AG08396 (cell line): ENCODE measurements at regions not wholly inside any gene's neighbourhood (a gene's known extent, or its start where the extent isn't known, plus 50 kb on each side); places are given as distances from the start of the nearest gene placed in this dataset.
A peak's percentile ranks its signal among the peaks of the same experiment; 100 is the strongest.
"Not testable (repeated sequence)": the region's sequence is repeated elsewhere in the genome, so short reads cannot be mapped to it uniquely, and the experiment has no call there.

Source experiments
- DNase-seq: peaks from one replicate; pipeline ENCODE4 v3.0.0; 2012; ENCODE audit warnings: low spot score, mixed read lengths

DNA sequence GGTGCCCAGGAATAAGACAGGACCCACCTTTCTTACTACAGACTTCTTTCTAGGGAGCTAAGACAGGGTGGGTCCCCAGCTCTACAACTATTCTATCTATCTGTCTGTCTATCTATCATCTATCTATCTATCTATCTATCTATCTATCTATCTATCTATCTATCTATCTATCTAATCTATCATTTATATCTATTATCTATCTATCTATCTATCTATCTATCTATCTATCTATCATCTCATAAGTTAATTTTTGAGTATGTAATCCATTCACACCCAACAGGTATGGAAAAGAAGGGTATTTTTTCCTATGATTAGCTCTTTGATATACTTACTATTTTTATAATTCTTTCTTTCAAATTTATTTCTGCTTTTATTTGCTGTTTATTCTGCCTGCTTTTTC, 55.9 kb downstream of the BAMBI start:
- DNase-seq: no peak

DNA sequence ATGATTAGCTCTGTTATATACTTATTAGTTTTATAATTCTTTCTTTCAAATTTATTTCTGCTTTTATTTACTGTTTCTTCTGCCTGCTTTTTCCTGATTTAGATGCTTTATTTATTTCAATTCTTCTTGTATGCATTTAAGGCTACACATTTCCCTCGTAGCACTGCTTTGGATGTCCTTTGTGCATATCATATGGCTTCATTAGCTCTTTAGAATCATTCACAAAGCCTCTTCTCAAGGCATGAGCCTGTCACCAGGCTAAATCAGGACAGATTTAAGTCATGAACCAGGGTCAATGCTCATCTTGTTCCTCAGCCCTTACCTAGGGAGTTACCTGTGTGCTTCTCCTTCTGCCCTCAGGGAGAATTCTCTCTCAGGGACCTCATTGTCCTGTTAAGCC, 56.3 kb downstream of the BAMBI start:
- no peak for DNase-seq

DNA sequence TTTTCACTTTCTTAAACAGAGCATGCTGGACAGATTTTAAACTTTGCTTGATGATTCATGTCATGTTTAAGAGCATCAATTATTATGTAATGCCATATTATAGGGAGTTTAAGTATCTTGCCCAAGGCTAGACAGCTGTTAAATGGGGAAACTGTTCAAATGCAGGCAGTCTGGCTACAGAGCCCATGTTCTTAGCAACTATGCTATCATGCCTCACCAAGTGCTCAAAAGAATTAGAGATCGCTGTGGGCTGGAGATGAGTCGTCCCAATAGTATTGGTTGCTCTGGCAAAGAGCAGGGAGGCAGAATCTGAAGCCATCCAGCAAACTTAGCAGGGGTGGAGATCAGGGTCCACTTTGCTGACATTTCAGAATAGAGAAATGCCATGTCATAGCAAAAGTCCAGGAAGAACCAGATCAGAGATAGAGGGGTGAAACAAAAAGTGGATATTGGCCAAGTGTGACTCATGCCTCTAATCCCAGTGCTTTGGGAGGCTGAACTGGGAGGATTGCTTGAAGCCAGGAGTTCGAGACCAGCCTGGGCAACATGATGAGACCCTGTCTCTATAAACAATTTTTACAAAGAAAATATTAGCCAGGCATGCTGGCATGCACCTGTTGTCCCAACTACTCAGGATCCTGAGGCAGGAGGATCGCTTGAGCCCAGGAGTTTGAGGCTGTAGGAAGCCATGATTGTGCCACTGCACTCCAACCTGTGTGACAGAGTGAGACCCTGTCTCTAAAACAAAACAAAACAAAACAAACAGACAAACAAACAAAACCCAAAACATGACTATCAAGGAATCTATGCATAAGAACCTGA, 57.8 kb downstream of the BAMBI start:
- peak; percentile 82 for DNase-seq

DNA sequence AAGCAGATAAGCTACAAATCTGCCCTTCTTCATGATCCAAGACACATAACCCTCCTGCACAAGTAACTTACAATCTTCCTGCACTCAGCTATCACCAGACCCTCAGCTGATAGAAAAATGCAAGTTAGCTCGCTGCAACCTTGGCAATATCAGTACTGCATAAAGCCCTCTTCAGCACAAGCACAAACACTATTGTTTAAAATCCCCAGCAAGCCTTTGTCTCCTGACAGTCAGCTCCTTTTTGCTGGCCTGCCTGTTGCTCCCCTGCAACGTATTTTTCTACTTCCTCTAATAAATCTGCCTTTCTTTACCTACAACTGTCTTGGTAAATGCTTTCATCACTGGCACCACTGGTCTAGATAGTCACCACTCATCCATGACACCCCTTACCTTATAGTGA, 59.8 kb downstream of the BAMBI start:
- no peak for DNase-seq

DNA sequence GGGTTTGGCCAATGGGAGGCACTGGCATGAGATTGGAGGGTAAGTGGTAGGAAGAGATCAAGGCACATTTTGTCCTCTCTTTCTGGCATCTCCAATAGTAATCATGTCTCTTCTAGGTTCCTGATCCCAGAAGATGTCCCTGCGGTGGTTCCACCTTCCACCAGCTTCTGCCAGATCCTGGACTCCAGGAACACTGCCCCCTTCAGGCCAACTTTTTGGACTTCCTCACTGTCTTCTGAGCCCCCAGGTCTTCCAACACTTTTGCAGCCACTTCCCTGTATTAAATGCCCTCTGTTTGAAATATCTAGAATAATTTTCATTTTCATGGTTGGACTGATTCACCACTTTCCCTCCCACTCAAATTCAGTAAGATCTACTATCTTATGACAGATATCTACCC, 60.9 kb downstream of the BAMBI start:
- DNase-seq: no peak

DNA sequence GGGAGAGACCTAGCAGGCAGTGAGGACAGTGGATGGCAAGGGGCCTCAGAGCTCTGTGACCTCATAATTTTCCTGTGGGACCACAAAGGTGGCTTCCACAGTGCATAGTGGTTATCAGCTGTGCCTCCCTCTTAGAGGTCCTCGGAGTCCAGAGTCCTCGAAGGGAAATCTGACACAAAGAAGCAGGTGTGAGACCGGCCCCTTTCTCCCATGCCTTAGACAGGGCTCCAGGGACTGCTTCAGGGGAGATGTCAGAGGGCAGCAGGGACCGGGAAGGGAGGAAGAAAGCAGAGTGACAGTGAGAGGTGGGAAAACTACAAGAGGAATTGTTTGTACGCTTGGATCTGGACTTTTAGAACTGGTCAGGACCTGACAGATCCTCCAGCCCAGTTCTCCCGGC, 66.3 kb downstream of the BAMBI start:
- no peak for DNase-seq

DNA sequence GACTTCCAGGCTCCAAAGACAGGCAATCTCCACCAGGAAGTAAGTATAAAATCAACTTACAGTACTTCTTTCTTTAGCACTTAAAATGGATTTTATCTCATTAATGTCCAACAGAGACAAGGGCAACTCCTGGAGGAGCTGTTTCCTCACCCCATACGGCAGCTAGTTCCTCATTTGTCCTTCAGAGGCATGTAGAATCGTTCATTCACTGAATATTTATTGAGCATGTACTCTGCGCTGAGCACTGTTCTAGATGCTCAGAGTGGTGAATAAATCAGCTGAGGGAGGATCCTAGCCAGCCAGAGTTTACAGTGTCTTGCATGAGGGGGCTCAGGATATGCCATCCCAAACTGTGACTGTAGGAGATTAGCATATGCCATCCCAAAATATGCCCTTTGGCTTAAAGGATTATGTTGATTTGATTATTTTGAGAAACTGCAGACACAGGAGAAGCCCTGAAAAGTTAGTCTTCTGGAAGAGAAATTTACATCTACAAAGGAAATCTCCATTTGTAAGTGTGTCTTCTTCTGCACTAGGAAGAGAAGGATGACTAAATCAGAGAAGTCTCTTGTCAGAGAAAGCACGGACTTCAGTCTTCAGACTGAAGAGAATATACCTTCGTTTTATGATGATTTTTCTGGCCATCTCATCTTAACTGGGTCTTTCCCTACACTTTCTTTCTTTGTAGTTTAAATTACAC, 66.9 kb downstream of the BAMBI start:
- DNase-seq: no peak

DNA sequence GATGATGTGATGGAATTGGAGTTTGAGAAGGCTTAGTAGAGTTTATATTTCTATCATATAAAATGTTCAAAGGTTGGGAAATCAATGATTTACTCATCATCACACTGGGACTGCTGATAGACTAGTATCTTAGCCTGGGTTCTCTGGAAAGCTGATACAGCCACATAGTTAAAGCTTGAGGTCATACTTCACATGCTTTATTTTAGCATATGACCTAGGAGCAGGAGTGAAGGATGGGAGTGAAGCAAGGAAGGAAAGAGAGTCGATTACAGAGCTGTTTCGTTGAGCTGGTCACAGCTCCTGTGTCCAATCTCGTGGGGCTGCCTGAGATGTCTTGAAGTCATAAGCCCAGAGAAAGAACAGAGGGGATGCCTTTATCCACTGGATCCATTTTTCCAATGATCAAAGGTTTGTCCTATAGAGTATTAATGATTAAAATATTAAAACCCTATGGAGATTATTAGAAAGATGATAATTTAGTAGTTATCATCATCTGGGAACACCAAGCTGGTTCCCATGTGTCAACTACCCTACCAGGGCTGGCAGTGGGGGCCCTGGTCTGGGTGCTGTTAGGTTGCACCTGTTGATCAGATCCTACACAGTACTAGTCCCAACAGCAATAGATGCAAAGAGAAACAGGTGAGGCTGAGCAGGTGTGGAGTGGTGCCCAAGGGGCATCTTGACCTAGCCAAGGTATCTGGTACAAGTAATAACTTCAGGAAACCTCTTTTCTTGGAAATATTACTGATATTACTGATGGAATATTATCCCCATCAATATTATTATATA, 77.8 kb downstream of the BAMBI start:
- peak; percentile 16 for DNase-seq

DNA sequence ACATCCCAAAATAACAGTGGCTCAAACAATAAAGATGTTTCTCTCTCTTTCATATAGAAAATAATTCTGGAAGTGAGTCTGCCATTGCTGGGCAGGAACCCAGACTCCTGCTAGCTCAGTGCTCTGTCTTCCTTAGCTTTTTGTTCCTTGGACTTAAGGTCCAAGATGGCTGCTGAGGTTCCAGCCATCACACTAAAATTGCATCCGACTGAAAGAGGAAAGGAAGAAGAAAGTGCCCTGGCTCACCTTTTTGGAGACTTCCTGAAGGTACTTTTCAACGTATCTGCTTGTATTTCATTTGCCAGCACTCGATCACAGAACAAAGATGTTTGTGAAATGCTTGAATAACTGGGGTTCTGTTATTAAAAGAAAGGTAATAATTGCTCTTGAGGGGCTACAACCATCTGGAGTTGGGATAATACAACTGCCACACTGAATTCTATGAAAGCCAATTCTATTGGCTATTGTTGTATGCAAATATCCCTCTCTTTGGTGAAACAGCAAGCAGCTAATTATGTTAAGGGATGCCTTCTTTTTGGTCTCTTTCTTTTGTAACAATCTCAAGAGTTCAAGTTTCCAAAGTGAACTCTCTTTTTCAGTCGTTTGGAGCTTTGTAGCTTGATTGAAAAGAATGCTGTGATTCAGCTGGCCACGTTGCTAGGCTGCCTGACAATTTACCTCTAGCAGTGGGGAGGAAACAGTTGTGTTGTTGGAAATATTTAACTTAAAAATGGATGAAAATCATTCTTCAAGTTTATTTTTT, 83.9 kb downstream of the BAMBI start:
- DNase-seq: no peak

DNA sequence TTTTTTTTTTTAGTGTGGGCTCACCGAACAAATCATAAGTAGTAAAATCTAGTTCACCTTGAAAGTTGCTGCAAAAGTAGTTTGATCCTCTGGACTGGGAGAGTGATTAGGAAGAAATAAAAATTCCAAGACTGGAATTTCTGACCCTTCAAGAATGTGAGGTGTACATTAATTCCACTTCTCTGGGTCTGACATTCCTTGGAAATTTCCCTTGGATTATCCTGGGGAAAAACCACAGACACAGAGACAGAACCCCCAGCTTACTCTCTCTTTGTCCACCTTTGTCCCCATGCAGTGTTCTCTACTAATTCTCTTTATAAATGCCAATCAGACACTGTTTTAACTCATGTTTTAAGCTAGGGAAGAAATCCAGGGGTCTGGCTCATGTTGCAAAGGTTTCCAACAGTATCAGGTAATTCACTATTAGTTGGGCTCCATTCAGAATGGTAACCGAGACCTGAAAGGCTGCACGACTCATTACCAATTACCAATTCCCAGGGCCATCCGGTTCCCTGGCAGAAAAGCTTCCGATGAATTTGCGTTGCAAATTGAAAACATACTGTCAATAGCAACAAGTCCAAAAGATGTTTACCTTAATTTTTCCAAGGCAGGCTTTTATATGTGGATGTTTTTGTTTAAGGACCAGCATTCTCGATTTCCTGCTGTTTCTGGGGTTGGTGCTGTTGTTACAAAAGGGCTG, 86.3 kb downstream of the BAMBI start:
- DNase-seq: no peak

DNA sequence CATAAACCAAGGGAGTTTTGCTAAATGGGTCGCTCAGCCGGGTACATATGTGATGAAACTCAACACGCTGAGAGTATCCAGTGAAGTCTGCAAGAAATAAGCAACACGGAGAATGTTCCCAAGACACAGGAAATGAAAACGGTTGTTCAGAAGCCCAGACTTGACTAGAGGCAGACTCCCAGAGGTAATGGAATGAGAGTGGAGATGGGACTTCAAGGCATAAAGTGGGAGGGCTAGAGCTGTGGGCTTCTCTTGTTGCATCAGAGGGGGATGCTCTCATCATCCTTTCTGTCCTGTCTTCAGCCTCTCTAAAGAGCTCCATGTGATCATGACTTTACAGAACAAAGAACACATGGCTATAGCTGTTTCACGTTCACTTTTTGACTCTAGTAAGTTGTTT, 88.3 kb downstream of the BAMBI start:
- no peak for DNase-seq

DNA sequence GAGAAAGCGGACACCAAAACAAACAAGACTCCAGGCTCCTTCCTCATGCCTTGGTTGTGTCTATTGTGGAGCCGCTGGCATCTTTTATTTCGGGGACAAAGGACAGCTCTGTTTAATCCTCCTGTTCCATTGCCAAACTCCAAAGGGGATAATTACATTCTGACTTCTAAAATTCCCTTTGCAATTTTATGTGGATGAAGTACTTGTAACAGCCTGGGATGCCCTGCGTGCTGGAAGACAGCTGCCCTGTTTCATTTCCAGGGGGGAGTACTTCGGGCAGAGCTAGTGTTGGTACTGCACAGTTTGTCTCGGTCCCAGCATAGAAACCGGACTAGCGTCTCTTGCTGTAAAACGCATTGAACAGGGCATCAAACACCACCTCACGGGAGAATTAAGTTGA, 90.9 kb downstream of the BAMBI start:
- no peak for DNase-seq

DNA sequence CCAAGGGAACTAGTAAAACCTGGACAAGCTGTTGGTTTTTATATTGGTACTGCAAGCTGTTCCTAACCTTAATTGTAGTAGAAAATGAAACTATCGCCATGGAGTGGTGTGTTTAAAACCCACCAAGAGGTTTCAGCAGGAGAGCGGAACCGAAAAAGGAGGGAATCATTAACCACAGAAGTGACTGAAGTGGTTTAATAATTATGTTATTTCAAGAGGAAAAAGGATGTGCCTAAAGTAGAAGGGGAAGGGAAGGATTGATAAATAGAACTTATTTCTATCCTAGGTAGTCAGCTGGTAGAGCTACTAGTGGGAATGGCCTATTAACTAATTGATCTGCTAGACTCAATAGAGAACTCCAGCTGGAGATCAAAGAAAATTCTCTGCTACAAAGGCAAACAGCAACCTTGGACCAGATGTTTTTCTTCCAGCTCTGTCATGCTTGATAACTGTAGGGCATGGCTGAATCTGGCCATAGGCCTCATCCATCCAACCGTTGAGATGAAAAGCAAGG, 91.8 kb downstream of the BAMBI start:
- DNase-seq: no peak

DNA sequence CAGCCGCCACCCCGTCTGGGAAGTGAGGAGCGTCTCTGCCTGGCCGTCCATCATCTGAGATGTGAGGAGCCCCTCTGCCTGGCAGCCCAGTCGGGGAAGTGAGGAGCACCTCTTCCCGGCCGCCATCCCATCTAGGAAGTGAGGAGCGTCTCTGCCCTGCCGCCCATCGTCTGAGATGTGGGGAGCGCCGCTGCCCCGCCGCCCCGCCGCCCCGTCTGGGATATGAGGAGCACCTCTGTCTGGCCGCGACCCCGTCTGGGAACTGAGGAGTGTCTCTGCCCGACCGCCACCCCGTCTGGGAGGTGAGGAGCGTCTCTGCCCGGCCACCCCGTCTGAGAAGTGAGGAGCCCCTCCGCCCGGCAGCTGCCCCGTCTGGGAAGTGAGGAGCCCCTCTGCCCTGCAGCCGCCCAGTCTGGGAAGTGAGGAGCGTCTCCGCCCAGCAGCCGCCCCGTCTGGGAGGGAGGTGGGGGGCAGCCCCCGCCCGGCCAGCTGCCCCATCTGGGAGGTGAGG, 94.3 kb downstream of the BAMBI start:
- not testable (repeated sequence) for DNase-seq

DNA sequence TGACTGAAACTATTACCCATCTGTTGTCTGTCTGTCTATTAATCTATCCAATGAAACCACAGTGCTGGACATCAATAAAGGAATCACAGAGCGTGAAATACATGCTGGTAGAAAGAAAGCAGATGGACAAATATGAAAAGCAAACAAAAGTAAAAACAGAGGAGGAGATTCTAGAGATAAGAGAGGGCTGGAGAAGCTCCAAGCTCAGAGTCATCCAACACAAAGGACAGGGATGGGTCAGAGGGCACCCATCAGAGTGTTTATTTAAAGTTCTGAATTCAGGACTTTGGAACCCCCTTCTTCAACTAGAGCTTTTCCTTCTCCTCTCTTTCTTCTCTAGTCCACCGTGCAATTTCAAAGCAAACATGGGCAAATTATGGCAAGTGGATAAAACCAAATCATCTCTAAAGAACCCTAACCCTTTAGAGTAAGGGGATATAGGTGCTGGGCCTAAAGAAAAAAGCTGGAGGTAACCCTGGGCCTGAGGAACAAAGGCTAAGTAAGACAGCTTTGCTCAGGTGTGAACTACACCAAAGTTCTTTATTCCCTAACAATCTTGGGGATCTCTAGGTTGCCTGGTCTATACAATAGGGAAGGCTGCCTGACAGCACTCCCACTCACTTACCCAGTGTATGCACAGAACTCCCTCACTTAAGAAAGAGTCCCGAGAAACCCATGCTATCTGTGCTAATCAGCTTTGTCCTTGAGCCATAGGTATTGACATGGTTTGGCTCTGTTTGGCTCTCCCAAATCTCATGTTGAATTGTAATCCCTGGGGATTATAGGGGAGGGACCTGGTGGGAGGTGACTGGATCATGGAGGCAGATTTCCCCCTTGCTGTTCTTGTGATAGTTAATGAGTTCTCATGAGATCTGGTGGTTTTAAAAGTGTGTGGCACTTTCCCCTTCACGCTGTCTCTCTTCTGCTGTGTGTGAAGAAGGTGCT, 97.0 kb downstream of the BAMBI start:
- no peak for DNase-seq

DNA sequence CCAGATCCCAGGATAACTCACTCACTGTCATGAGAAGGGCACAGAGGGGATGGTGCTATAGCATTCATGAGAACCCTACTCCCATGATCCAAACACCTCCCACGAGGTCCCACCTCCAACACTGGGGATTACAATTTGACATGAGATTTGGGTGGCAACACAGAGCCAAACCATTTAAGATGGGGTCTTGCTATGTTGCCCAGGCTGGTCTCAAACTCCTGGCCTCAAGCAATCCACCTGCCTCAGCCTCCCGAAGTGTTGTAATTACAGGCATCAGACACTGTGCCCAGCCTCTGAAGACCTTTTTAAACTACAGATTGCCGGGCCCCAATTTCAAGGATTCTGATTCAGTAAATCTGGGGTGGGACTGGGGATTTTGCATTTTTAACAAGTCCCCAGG, 98.5 kb downstream of the BAMBI start:
- DNase-seq: no peak

DNA sequence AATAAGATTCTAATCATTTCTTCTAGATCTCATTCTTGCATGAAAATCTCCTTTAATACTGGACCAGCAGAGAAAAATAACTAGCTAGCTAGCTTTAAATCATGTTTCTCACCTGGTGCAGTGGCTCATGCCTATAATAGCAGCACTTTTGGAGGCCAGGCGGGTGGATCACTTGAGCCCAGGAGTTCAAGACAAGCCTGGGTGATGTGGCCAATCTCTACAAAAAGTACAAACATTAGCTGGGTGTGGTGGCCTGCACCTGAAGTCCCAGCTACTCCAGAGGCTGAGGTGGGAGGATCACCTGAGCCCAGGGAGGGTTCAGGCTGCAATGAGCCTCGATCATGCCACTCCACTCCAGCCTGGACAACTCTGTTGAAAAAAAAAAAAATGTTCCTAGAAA, 99.2 kb downstream of the BAMBI start:
- DNase-seq: no peak

DNA sequence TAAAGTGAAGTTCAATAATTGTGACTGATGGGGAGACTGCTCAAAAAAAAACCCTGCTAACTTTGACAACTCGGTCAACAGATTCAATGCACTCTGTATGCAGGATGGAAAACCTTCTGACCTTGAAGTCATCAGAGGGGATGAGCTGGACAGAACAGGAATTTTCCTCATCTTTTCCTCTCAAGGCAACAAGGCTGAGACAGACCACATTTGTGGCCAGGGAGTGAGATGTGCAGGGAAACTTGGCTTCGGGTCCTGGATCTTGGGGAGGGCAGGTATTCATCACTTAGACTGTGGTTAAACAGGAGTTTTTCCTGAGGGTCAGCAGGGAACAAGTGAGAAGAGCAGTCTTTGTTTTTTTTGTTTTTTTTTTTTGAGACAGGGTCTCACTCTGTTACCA, 100.6 kb downstream of the BAMBI start:
- DNase-seq: no peak

DNA sequence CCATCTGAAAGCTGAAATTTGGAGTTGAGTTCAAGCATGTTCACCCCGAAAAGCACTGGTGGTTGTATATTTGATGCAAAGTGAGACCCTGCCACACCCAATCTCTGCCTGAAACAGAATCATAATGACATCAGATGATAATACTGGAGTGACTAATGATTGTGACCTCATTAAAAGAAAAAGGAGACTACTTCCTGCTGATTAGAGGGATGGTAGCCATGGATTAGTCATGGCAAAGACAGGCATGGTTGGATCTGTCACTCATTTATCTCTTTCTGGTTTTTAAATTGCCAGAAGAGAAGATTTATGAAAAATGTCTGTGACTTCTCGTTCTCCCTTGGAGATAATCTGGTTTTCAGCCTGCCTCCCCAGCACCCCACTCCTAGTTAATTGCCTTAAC, 101.2 kb downstream of the BAMBI start:
- no peak for DNase-seq

DNA sequence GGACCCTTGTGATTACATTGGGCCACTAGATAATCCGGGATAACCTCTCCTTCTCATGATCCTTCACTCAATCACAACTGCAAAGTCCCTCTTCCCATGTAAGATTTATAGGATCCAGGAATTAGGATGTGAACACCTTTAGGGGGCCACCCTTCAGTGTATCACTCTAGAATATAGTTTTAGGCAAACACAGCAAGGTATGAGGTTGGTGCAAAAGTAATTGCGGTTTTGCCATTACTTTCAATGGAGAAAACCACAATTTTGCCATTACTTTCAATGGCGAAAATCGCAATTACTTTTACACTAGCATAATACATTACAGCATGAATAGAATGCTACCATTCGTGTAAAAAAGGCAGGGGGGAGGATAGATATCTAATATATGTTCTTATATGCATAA, 104.0 kb downstream of the BAMBI start:
- DNase-seq: no peak
